SK-N-SH (cell line): ENCODE measurements at regions not wholly inside any gene's neighbourhood (a gene's known extent, or its start where the extent isn't known, plus 50 kb on each side); places are given as distances from the start of the nearest gene placed in this dataset.

Experiments used
- CTCF ChIA-PET: fragments of 300-600, 350-600 bp; formaldehyde crosslinking; extraction: SDS; loops from one replicate; lab custom pipeline; 2021; lab: Yijun Ruan, JAX
- POLR2A ChIA-PET: fragments of 350-600 bp; sonication (Branson Sonifier 250); formaldehyde crosslinking; extraction: SDS; loops from one replicate; lab custom pipeline; 2020; ENCODE audit warnings: antibody characterized with exemption, inconsistent platforms; lab: Yijun Ruan, JAX
- DNase-seq: peaks from one replicate; pipeline ENCODE4 v3.0.0; 2012
- H2AFZ ChIP-seq: fragments of 200-600 bp; sonication (generic); 2 replicates; pipeline ENCODE4 v1.8.1; 2016; ENCODE audit warnings: antibody characterized with exemption, mild to moderate bottlenecking, low read depth
- H3F3A ChIP-seq: fragments of 200-600 bp; sonication (generic); replicated peaks from 2 replicates; pipeline ENCODE3; 2016; ENCODE audit warnings: antibody characterized with exemption, mild to moderate bottlenecking; ENCODE audit not compliant: insufficient read depth
- H3K27ac ChIP-seq, 2 experiments: fragments of 200-500 bp in 1 of 2; fragments of 200-600 bp in 1 of 2; sonication (Bioruptor generic) in 1 of 2; sonication (generic), shearing (Covaris generic) in 1 of 2; 2 replicates each; pipeline versions ENCODE4 v1.5.1 to v1.6.1; 2014 to 2016; ENCODE audit warnings: low read depth in 2 of 2, inconsistent platforms in 1 of 2, low read length in 1 of 2, mild to moderate bottlenecking in 1 of 2, mixed read lengths in 1 of 2
- H3K27me3 ChIP-seq: fragments of 200-600 bp; sonication (generic), shearing (Covaris generic); 2 replicates; pipeline ENCODE4 v1.6.1; 2016; ENCODE audit warnings: mixed run types; ENCODE audit not compliant: insufficient read depth
- H3K36me3 ChIP-seq, 2 experiments: fragments of 200-500 bp in 1 of 2; fragments of 200-600 bp in 1 of 2; sonication (Bioruptor generic) in 1 of 2; sonication (generic) in 1 of 2; replicated peaks in 1 of 2; 2 replicates each; pipeline versions ENCODE3 to v1.5.1; 2014 to 2016; ENCODE audit warnings: low read length in 1 of 2, mild to moderate bottlenecking in 1 of 2; ENCODE audit not compliant: insufficient read depth in 2 of 2, control insufficient read depth in 1 of 2
- H3K4me1 ChIP-seq, 2 experiments: fragments of 200-500 bp in 1 of 2; fragments of 200-600 bp in 1 of 2; sonication (Bioruptor generic) in 1 of 2; sonication (generic), shearing (Covaris generic) in 1 of 2; 2 replicates each; pipeline versions ENCODE4 v1.5.1 to v1.6.1; 2014 to 2016; ENCODE audit warnings: low read depth in 1 of 2, low read length in 1 of 2, mixed run types in 1 of 2; ENCODE audit not compliant: insufficient read depth in 2 of 2, control insufficient read depth in 1 of 2
- H3K4me2 ChIP-seq: fragments of 200-600 bp; sonication (generic), shearing (Covaris generic); 2 replicates; pipeline ENCODE4 v1.6.1; 2017; ENCODE audit warnings: mixed run types
- H3K4me3 ChIP-seq, 2 experiments: fragments of 200-500 bp in 1 of 2; fragments of 200-600 bp in 1 of 2; sonication (Bioruptor generic) in 1 of 2; sonication (generic), shearing (Covaris generic) in 1 of 2; 2 replicates each; pipeline versions ENCODE4 v1.5.1 to v1.8.1; 2014 to 2016; ENCODE audit warnings: low read depth in 2 of 2, inconsistent platforms in 1 of 2, low read length in 1 of 2, mild to moderate bottlenecking in 1 of 2, mixed read lengths in 1 of 2, moderate library complexity in 1 of 2
- H3K79me2 ChIP-seq: fragments of 200-600 bp; sonication (generic); 2 replicates; pipeline ENCODE4 v1.8.1; 2017; ENCODE audit warnings: mild to moderate bottlenecking; ENCODE audit not compliant: insufficient read depth
- H3K9ac ChIP-seq: fragments of 200-600 bp; sonication (generic); 2 replicates; pipeline ENCODE4 v1.6.1; 2017; ENCODE audit warnings: mixed run types
- H3K9me2 ChIP-seq: fragments of 200-600 bp; sonication (generic); 2 replicates; pipeline ENCODE4 v1.6.1; 2017; ENCODE audit warnings: mixed run types
- H3K9me3 ChIP-seq: fragments of 200-600 bp; sonication (generic); 2 replicates; pipeline ENCODE4 v1.6.1; 2017; ENCODE audit warnings: mixed run types, mild to moderate bottlenecking, moderate library complexity
- H4K20me1 ChIP-seq: fragments of 200-600 bp; sonication (generic); 2 replicates; pipeline ENCODE4 v1.6.1; 2017; ENCODE audit warnings: mild to moderate bottlenecking, mixed run types; ENCODE audit not compliant: insufficient read depth
- EP300 ChIP-seq, 2 experiments: IDR thresholded peaks; 2 replicates each; pipeline versions ENCODE4 v1.4.0 to v1.6.1; 2012; ENCODE audit warnings: borderline replicate concordance in 1 of 2, low read depth in 1 of 2, low read length in 1 of 2
- EZH2phosphoT487 ChIP-seq: fragments of 200-600 bp; sonication (generic); IDR thresholded peaks from 2 replicates; pipeline ENCODE4 v1.6.1; 2017; ENCODE audit warnings: low read depth, mixed run types, mild to moderate bottlenecking, antibody characterized with exemption, moderate library complexity, borderline replicate concordance
- FOSL2 ChIP-seq: IDR thresholded peaks from 2 replicates; pipeline ENCODE4 v1.4.0; 2012; ENCODE audit warnings: low read depth, mild to moderate bottlenecking, moderate library complexity, borderline replicate concordance
- FOXJ3 ChIP-seq: sonication (generic); formaldehyde crosslinking; IDR thresholded peaks from 2 replicates; pipeline ENCODE4 v1.5.1; 2020; ENCODE audit warnings: mild to moderate bottlenecking, missing genetic modification reagents
- FOXM1 ChIP-seq: IDR thresholded peaks from 2 replicates; pipeline ENCODE4 v1.4.0; 2012; ENCODE audit warnings: low read depth, mild to moderate bottlenecking
- GABPA ChIP-seq: IDR thresholded peaks from 2 replicates; pipeline ENCODE4 v1.4.0; 2012; ENCODE audit warnings: low read depth, mild to moderate bottlenecking
- GATA2 ChIP-seq: sonication (generic); formaldehyde crosslinking; IDR thresholded peaks from 2 replicates; pipeline ENCODE4 v1.5.0; 2020; ENCODE audit warnings: mild to moderate bottlenecking, missing genetic modification reagents
- JUND ChIP-seq: IDR thresholded peaks from 2 replicates; pipeline ENCODE4 v1.4.0; 2012
- NFIC ChIP-seq: IDR thresholded peaks from 2 replicates; pipeline ENCODE4 v1.4.0; 2012; ENCODE audit warnings: borderline replicate concordance
- RFX5 ChIP-seq: IDR thresholded peaks from 2 replicates; pipeline ENCODE4 v1.6.1; 2012; ENCODE audit warnings: mild to moderate bottlenecking, improper control_type of control experiment, low read length
- TEAD4 ChIP-seq: IDR thresholded peaks from 2 replicates; pipeline ENCODE4 v1.4.0; 2012; ENCODE audit warnings: mild to moderate bottlenecking, borderline replicate concordance; ENCODE audit not compliant: insufficient read depth
- YY1 ChIP-seq: IDR thresholded peaks from 2 replicates; pipeline ENCODE4 v1.4.0; 2012; ENCODE audit warnings: low read depth, mild to moderate bottlenecking
- WGBS: methylation state at CpG from one replicate; pipeline ENCODE4 v1.1.6; 2017; ENCODE audit warnings: low lambda C conversion rate; 5-methylcytosine and 5-hydroxymethylcytosine counted together
- TF ChIP-seq, protein P1 (sequence below): IDR thresholded peaks from 2 replicates; pipeline ENCODE4 v1.4.0; 2012; ENCODE audit warnings: low read depth, borderline replicate concordance
- TF ChIP-seq, protein P2 (sequence below): IDR thresholded peaks from 2 replicates; pipeline ENCODE4 v1.6.1; 2012; ENCODE audit warnings: mild to moderate bottlenecking, low read depth, low read length, moderate library complexity
- TF ChIP-seq, protein P3 (sequence below): fragments of 200-600 bp; sonication (generic); IDR thresholded peaks from 2 replicates; pipeline ENCODE4 v1.6.1; 2017; ENCODE audit warnings: antibody characterized with exemption, mild to moderate bottlenecking, moderate library complexity
- TF ChIP-seq, protein P4 (sequence below): IDR thresholded peaks from 2 replicates; pipeline ENCODE4 v1.4.0; 2012; ENCODE audit warnings: low read depth, borderline replicate concordance

DNA sequence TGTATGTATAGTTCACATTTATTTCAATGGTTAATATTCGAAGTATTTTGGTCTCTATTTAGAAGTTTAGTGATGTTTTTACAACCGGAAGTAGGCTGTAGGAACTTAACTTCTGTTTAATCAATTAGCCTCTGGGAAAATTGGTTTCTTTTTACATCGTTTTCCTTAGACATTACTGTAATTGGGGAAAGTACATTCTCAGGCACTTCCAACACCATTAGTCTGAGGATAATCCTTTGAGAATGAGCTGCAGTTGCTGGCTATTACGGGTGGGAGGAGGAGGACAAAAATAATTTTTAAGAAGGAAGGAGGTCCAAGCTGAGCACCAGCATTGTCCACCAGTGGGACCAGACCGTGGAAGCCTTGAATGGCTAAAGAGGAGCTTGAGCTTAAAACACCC is 70.4 kb upstream of the ST3GAL5 start:
- H2AFZ ChIP-seq, result no peak overlapping the region
- POLR2A ChIA-PET, result no interaction called here
- H3K9me3 ChIP-seq, result no peaks in the 10 kb centered on the region
- H3K27me3 ChIP-seq, result no peaks in the 10 kb centered on the region; the same call in 1 of the 2 replicates
- H3K27ac ChIP-seq, result no peak overlapping the region
- H4K20me1 ChIP-seq, result no peaks in the 10 kb centered on the region
- H3F3A ChIP-seq, result no peaks in the 10 kb centered on the region
- no peaks in the 10 kb centered on the region for H3K9me2 ChIP-seq
- no peak overlapping the region for H3K9ac ChIP-seq
- CTCF ChIA-PET, result interaction anchor here (1.2 kb wide), 1 partner anchor 70 kb away, joined by 5 read pairs; no protein-coding TSS in a partner anchor
- H3K4me3 ChIP-seq, result no peak overlapping the region
- no peaks in the 10 kb centered on the region for H3K79me2 ChIP-seq
- H3K4me1 ChIP-seq, result no peaks in the 10 kb centered on the region
- TF ChIP-seq FOXJ3 (CRISPR knock-in tag) (no peak), FOXM1 (no peak), TEAD4 (no peak), GABPA (no peak), EZH2phosphoT487 (no peak), NFIC (no peak), EP300 (IDR thresholded peaks at IDR 0.05; ENCODE audit: borderline replicate concordance in 1 of 2, low read depth in 1 of 2, low read length in 1 of 2) (no peak), RFX5 (no peak), FOSL2 (no peak)
- TF ChIP-seq, protein P1, sequence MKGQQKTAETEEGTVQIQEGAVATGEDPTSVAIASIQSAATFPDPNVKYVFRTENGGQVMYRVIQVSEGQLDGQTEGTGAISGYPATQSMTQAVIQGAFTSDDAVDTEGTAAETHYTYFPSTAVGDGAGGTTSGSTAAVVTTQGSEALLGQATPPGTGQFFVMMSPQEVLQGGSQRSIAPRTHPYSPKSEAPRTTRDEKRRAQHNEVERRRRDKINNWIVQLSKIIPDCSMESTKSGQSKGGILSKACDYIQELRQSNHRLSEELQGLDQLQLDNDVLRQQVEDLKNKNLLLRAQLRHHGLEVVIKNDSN, result no peak
- TF ChIP-seq, all 33 proteins: peak for 0
- no peak overlapping the region for H3K4me2 ChIP-seq
- no peaks in the 10 kb centered on the region for H3K36me3 ChIP-seq
- WGBS, result 40% methylated on average over 5 of the region's 5 CpGs
- no peak for DNase-seq

DNA sequence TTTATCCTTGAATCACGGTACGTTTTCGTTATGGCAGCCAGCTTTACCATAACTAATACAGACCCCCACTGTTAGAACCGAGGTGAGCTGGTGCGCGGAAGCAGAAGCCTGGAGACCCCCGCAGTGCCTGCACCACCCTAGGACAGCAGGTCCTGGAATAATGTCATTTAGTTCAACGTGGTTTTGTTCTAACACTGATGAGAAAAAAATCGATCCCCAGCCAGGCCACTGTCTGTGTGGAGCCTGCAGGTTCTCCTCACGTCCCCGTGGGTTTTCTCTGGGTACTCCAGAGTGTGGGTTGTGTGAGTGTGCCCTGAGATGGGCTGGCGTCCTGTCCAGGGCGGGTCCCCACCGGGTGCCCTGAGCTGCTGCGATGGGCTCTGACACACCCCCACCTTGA is 69.9 kb upstream of the ST3GAL5 start:
- no peaks in the 10 kb centered on the region for H3K4me1 ChIP-seq
- CTCF ChIA-PET, result interaction anchor here (1.2 kb wide), 1 partner anchor 69 kb away, joined by 5 read pairs; no protein-coding TSS in a partner anchor
- POLR2A ChIA-PET, result no interaction called here
- H3K9me2 ChIP-seq, result no peaks in the 10 kb centered on the region
- H3K9me3 ChIP-seq, result no peaks in the 10 kb centered on the region
- H2AFZ ChIP-seq, result no peak overlapping the region
- H3K27ac ChIP-seq, result no peak overlapping the region
- H4K20me1 ChIP-seq, result no peaks in the 10 kb centered on the region
- H3F3A ChIP-seq, result no peaks in the 10 kb centered on the region
- H3K4me2 ChIP-seq, result no peak overlapping the region
- 70% methylated on average over 12 of the region's 15 CpGs for WGBS
- no peak overlapping the region for H3K4me3 ChIP-seq
- no peaks in the 10 kb centered on the region for H3K36me3 ChIP-seq
- no peaks in the 10 kb centered on the region for H3K27me3 ChIP-seq
- no peak overlapping the region for H3K9ac ChIP-seq
- no peak for TF ChIP-seq NFIC
- TF ChIP-seq EP300 (IDR thresholded peaks at IDR 0.05; ENCODE audit: borderline replicate concordance in 1 of 2, low read depth in 1 of 2, low read length in 1 of 2), result no peak
- TF ChIP-seq JUND, result no peak
- TF ChIP-seq YY1, result no peak
- TF ChIP-seq, protein P2, sequence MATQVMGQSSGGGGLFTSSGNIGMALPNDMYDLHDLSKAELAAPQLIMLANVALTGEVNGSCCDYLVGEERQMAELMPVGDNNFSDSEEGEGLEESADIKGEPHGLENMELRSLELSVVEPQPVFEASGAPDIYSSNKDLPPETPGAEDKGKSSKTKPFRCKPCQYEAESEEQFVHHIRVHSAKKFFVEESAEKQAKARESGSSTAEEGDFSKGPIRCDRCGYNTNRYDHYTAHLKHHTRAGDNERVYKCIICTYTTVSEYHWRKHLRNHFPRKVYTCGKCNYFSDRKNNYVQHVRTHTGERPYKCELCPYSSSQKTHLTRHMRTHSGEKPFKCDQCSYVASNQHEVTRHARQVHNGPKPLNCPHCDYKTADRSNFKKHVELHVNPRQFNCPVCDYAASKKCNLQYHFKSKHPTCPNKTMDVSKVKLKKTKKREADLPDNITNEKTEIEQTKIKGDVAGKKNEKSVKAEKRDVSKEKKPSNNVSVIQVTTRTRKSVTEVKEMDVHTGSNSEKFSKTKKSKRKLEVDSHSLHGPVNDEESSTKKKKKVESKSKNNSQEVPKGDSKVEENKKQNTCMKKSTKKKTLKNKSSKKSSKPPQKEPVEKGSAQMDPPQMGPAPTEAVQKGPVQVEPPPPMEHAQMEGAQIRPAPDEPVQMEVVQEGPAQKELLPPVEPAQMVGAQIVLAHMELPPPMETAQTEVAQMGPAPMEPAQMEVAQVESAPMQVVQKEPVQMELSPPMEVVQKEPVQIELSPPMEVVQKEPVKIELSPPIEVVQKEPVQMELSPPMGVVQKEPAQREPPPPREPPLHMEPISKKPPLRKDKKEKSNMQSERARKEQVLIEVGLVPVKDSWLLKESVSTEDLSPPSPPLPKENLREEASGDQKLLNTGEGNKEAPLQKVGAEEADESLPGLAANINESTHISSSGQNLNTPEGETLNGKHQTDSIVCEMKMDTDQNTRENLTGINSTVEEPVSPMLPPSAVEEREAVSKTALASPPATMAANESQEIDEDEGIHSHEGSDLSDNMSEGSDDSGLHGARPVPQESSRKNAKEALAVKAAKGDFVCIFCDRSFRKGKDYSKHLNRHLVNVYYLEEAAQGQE, result no peak
- no peak for TF ChIP-seq FOSL2
- no peak for TF ChIP-seq GABPA
- TF ChIP-seq, protein P3, sequence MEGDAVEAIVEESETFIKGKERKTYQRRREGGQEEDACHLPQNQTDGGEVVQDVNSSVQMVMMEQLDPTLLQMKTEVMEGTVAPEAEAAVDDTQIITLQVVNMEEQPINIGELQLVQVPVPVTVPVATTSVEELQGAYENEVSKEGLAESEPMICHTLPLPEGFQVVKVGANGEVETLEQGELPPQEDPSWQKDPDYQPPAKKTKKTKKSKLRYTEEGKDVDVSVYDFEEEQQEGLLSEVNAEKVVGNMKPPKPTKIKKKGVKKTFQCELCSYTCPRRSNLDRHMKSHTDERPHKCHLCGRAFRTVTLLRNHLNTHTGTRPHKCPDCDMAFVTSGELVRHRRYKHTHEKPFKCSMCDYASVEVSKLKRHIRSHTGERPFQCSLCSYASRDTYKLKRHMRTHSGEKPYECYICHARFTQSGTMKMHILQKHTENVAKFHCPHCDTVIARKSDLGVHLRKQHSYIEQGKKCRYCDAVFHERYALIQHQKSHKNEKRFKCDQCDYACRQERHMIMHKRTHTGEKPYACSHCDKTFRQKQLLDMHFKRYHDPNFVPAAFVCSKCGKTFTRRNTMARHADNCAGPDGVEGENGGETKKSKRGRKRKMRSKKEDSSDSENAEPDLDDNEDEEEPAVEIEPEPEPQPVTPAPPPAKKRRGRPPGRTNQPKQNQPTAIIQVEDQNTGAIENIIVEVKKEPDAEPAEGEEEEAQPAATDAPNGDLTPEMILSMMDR, result no peak
- TF ChIP-seq, protein P4, sequence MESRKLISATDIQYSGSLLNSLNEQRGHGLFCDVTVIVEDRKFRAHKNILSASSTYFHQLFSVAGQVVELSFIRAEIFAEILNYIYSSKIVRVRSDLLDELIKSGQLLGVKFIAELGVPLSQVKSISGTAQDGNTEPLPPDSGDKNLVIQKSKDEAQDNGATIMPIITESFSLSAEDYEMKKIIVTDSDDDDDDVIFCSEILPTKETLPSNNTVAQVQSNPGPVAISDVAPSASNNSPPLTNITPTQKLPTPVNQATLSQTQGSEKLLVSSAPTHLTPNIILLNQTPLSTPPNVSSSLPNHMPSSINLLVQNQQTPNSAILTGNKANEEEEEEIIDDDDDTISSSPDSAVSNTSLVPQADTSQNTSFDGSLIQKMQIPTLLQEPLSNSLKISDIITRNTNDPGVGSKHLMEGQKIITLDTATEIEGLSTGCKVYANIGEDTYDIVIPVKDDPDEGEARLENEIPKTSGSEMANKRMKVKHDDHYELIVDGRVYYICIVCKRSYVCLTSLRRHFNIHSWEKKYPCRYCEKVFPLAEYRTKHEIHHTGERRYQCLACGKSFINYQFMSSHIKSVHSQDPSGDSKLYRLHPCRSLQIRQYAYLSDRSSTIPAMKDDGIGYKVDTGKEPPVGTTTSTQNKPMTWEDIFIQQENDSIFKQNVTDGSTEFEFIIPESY, result no peak
- no peak for TF ChIP-seq GATA2 (CRISPR knock-in tag)
- no peak for DNase-seq
- H3K79me2 ChIP-seq, result no peaks in the 10 kb centered on the region
